Nephron (organoid): ENCODE measurements at regions not wholly inside any gene's neighbourhood (a gene's known extent, or its start where the extent isn't known, plus 50 kb on each side); places are given as distances from the start of the nearest gene placed in this dataset.

Source experiments
- H3K27ac Mint-ChIP-seq, 3 experiments: 2 replicates each; pipeline ENCODE4 v1.8.0; 2020; ENCODE audit warnings: mixed read lengths in 3 of 3, mild to moderate bottlenecking in 2 of 3, moderate library complexity in 1 of 3
- H3K27me3 Mint-ChIP-seq: 2 replicates; pipeline ENCODE4 v1.8.0; 2021; ENCODE audit warnings: low read depth, mild to moderate bottlenecking, moderate library complexity, mixed read lengths
- H3K36me3 Mint-ChIP-seq: 2 replicates; pipeline ENCODE4 v1.8.0; 2020; ENCODE audit warnings: low read depth, mixed read lengths
- H3K4me1 Mint-ChIP-seq: 2 replicates; pipeline ENCODE4 v1.8.0; 2020; ENCODE audit warnings: mixed read lengths
- H3K4me3 Mint-ChIP-seq, 3 experiments: 2 replicates each; pipeline ENCODE4 v1.8.0; 2020; ENCODE audit warnings: mild to moderate bottlenecking in 3 of 3, mixed read lengths in 3 of 3, moderate library complexity in 2 of 3
- H3K9me3 Mint-ChIP-seq: 2 replicates; pipeline ENCODE4 v1.8.0; 2020; ENCODE audit warnings: mixed read lengths
- CTCF ChIP-seq, 3 experiments: fragments of 200-600 bp; sonication (generic); IDR thresholded peaks; one replicate each; pipeline ENCODE4 v1.5.0; 2021; ENCODE audit warnings: antibody characterized with exemption in 3 of 3; ENCODE audit not compliant: unreplicated experiment in 3 of 3

GRCh38 chr9:22992780-22993179 lies 546.2 kb downstream of the DMRTA1 start:
- H3K36me3 Mint-ChIP-seq = no peaks in the 10 kb centered on the region
- no peaks in the 10 kb centered on the region for H3K27me3 Mint-ChIP-seq
- peaks cover 3% of the 10 kb centered on the region for H3K9me3 Mint-ChIP-seq
- no peaks in the 10 kb centered on the region for H3K4me1 Mint-ChIP-seq
- TF ChIP-seq CTCF (IDR thresholded peaks at IDR 0.05; ENCODE audit: unreplicated experiment in 3 of 3) = no peak
- H3K27ac Mint-ChIP-seq = no peak overlapping the region
- H3K4me3 Mint-ChIP-seq = no peak overlapping the region

- Mint-ChIP-seq H3K9me3 (peaks cover 6% of the 10 kb centered on the region), H3K27me3 (no peaks in the 10 kb centered on the region), H3K4me1 (no peaks in the 10 kb centered on the region), H3K27ac (no peak overlapping the region), H3K4me3 (no peak overlapping the region), H3K36me3 (no peaks in the 10 kb centered on the region)
- TF ChIP-seq CTCF (IDR thresholded peaks at IDR 0.05; ENCODE audit: unreplicated experiment in 3 of 3) = no peak
These were observed 551.3 kb downstream of the DMRTA1 start for GRCh38 chr9:22997923-22998322.

- no peak overlapping the region for H3K27ac Mint-ChIP-seq
- no peaks in the 10 kb centered on the region for H3K9me3 Mint-ChIP-seq
- no peaks in the 10 kb centered on the region for H3K4me1 Mint-ChIP-seq
- H3K4me3 Mint-ChIP-seq = no peak overlapping the region
- no peaks in the 10 kb centered on the region for H3K36me3 Mint-ChIP-seq
- H3K27me3 Mint-ChIP-seq = no peaks in the 10 kb centered on the region
- no peak for TF ChIP-seq CTCF (IDR thresholded peaks at IDR 0.05; ENCODE audit: unreplicated experiment in 3 of 3)
These were observed 558.5 kb downstream of the DMRTA1 start for GRCh38 chr9:23005156-23005555.

- no peaks in the 10 kb centered on the region for H3K9me3 Mint-ChIP-seq
- no peak overlapping the region for H3K4me3 Mint-ChIP-seq
- no peaks in the 10 kb centered on the region for H3K36me3 Mint-ChIP-seq
- no peaks in the 10 kb centered on the region for H3K27me3 Mint-ChIP-seq
- H3K27ac Mint-ChIP-seq = no peak overlapping the region
- TF ChIP-seq CTCF (IDR thresholded peaks at IDR 0.05; ENCODE audit: unreplicated experiment in 3 of 3) = no peak
- no peaks in the 10 kb centered on the region for H3K4me1 Mint-ChIP-seq
These were observed 559.5 kb downstream of the DMRTA1 start for GRCh38 chr9:23006127-23006526.

GRCh38 chr9:23011669-23012068 lies 565.0 kb downstream of the DMRTA1 start:
- no peak overlapping the region for H3K4me3 Mint-ChIP-seq
- no peaks in the 10 kb centered on the region for H3K9me3 Mint-ChIP-seq
- H3K27me3 Mint-ChIP-seq = no peaks in the 10 kb centered on the region
- no peak for TF ChIP-seq CTCF (IDR thresholded peaks at IDR 0.05; ENCODE audit: unreplicated experiment in 3 of 3)
- no peak overlapping the region for H3K27ac Mint-ChIP-seq
- H3K36me3 Mint-ChIP-seq = no peaks in the 10 kb centered on the region
- no peaks in the 10 kb centered on the region for H3K4me1 Mint-ChIP-seq

GRCh38 chr9:23015557-23015956 lies 568.9 kb downstream of the DMRTA1 start:
- H3K27me3 Mint-ChIP-seq = no peaks in the 10 kb centered on the region
- H3K4me3 Mint-ChIP-seq = no peak overlapping the region
- H3K9me3 Mint-ChIP-seq = no peaks in the 10 kb centered on the region
- no peaks in the 10 kb centered on the region for H3K4me1 Mint-ChIP-seq
- H3K36me3 Mint-ChIP-seq = no peaks in the 10 kb centered on the region
- no peak overlapping the region for H3K27ac Mint-ChIP-seq
- TF ChIP-seq CTCF (IDR thresholded peaks at IDR 0.05; ENCODE audit: unreplicated experiment in 3 of 3) = no peak
